UCSD-AML1 (cell line): ENCODE measurements at regions not wholly inside any gene's neighbourhood (a gene's known extent, or its start where the extent isn't known, plus 50 kb on each side); places are given as distances from the start of the nearest gene placed in this dataset.

ENCODE experiments used
- DNase-seq: peaks from one replicate; lab custom pipeline; 2025; ENCODE audit not compliant: unreplicated experiment; lab: John Stamatoyannopoulos, UW

DNA sequence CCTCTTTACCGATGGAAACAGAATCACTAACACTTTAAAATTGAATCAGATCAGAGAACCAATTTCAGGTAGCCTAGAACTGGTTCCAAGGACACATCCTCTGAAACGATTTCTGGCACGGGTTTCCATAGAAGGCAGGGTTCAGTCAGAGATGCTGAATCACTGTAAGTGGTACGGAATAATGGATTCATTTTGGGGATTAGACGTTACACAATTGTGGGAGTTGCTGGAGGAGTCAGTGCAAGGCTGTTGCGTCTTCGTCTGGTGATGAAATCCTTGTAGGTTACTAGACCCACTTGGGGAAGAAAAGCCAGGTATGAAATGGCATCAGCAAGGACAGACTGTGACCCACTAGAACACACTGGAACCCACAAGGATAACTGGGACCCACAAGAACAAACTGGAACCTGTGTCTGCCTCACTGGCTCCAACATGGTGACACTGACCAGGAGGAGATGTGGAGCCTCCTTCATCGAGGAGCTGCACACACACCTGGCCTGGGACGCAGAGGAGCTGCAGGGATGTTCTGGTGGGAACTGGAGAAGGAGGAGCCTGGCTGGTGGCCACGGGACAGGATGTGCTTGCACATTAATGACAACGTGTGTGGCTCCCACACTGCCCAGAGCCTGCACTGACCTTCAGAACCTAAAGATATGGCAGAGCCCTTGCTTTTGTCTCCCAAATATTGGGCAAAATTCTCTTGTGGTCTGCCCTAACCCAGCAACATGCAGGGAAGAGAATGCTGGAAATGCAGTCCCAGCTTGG, 105.1 kb downstream of the TRAPPC11 start:
- DNase-seq = no peak

GRCh38 chr4:183765251-183765911, 106.3 kb downstream of the TRAPPC11 start:
- DNase-seq = peak; percentile 28

- DNase-seq = no peak
These were observed 107.0 kb downstream of the TRAPPC11 start for GRCh38 chr4:183766140-183766539.

GRCh38 chr4:183770906-183771305, 111.8 kb downstream of the TRAPPC11 start:
- DNase-seq = no peak

GRCh38 chr4:183772361-183772760, 113.3 kb downstream of the TRAPPC11 start:
- no peak for DNase-seq

DNA sequence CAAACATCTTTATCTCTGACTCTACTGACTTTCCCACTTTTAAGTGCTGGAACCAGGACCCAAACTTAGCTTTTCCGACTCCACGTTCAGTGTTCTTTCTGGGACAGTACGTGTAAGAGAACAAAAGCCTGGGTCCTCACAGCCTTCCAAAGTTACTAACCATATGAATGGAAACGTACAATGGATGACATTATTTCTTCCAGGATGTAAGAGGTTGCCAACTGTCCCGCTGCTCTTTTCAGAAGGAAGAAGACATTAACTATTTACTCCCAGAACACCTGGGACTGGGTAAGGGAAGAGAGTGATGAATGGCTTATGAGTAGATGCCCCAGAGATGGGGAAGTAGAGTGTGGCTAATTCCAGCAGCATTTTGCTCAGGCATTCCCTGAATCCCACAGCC, 114.7 kb downstream of the TRAPPC11 start:
- no peak for DNase-seq

DNA sequence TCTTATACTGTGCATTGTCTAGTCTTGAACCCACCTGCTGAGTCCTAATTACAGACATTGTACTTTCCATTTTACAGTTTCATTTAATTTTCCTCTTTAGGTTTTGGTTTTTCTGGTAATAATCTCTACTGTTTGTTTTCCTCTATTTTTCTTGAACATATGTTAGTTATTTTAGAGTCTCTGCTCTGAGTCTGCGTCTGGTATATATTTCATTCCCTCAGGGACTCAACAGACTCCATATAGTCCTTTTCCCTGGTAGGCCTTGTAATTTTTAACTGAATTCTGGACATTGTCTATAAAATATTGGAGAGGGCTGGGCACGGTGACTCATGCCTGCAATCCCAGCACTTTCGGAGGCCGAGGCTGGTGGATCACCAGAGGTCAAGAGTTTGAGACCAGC, 121.8 kb upstream of the STOX2 start:
- no peak for DNase-seq

DNA sequence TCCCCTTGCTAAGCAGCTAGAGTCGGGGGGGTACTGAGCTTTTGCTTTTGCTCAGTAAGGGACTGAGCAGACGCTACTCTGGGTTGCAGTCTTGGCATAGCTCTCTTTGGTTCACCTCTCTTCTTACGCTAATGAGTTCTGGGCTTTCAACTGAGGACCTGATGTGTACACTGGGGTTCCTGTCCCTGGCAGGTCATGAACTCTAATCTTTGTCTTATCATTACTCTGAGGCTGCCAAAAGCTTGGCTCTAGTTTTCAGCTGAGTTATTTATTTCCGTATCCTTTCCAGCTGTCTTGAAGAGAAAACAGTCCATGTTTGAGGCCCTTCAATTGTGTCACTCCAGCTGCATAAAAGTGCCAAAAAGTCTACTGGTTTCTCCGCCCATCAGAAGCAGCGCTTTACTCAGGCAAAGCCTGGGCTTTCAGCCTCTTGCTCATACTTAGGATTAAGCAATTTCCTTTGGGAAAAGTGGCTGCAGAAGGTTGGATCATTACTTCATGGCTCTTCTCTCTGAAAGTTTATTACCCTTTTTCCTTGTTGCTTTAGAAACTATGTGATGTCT, 121.0 kb upstream of the STOX2 start:
- DNase-seq = no peak

DNA sequence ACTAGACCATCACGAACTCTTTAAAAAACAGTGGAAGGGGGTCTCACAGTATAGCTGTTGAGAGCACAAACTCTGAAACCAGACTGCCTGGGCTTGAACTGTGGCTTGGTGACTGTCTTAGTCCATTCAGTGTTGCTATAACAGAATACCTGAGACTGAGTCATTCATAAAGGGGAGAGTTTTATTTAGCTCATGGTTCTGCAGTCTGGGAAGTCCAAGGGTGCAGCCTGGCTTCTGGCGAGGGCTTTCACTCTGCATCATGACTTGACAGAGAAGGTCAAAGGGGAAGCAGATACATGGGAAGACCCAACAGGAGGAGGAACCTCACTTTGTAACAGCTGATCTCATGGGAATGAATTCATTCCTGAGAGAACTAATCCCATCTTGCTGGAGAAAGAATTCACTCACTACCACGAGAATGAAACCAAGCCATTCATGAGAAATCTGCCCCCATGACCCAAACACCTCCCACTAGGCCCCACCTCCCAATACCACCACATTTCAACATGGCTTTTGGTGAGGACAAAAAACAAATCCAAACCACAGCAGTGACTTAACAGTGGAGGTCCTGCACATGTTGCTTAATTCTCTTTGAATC, 116.7 kb upstream of the STOX2 start:
- no peak for DNase-seq

DNA sequence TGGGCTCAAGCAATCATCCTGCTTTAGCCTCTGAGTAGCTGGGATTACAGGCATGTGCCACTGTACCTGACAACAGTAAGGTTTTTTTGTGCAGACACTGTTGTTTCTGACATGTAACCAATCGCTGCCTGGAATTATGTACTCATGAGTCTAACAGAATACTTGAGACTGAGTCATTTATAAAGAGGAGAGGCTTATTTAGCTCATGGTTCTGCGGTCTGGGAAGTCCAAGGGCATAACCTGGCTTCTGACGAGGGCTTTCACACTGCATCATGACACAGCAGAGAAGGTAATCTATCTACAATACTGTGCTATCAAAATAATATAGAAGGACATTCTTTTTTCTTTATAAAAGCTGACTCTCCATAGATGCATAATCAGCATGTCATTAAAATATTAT, 115.5 kb upstream of the STOX2 start:
- DNase-seq = no peak

DNA sequence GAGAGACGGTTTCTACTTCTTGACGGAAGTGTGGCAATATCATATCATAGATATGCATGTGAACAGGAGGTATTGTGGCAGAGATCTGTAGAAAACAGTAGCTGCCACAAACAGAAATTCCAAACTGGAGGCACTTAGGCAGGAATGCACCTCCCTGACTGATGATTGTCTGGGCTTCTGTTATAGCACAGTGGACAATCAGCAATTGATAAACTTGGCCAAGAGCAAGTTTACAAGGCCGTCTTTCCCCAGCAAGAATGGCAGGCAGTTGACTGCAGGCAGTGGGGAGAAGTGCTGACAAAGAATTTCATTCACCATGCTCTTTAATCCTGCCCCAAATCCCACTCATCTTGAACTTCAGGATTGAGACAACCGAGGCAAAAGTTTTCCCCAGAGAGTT, 114.4 kb upstream of the STOX2 start:
- no peak for DNase-seq

- no peak for DNase-seq
These were observed 108.1 kb upstream of the STOX2 start for GRCh38 chr4:183797011-183797444.

GRCh38 chr4:183797445-183798300, 107.4 kb upstream of the STOX2 start:
- no peak for DNase-seq

GRCh38 chr4:183798301-183799253, 106.5 kb upstream of the STOX2 start:
- DNase-seq = no peak

DNA sequence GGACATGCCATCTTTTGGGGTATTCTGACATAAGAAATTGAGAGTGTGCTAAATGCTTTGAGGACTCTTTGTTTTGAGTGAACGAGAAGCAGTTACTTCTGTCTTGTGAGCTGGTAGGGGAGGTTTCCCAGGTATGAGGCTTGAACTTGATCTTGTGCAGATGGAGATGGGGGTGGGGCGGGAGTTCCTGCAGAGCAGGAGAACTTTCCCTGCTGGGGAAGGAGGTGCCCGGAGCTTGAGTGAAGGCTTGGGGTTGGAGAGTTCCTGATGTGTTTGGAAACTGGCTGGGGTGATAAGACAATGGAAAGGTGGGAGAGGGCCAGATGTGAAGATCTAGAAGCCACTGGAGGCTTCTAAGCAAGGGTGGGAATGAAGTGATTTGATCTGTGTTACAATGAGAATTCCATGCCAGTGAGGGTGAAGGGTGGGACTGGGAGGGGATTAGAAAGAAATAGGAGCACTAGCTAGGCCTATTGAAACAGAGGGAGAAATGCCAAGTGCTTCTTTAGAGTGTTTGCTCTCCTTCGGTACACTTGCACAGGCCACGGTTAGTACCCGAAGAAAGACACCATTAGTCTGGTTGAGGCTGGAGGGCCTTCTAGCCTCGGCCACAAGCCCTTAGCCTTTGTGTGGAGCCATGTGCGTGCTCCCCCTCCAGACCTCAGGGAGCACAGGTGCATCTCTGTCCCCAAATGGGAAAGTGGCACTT, 103.5 kb upstream of the STOX2 start:
- DNase-seq = no peak

- no peak for DNase-seq
These were observed 98.8 kb upstream of the STOX2 start for GRCh38 chr4:183806341-183806740.

GRCh38 chr4:183807420-183808096, 97.5 kb upstream of the STOX2 start:
- no peak for DNase-seq

- DNase-seq = no peak
These were observed 97.0 kb upstream of the STOX2 start for GRCh38 chr4:183808097-183808456.

GRCh38 chr4:183812567-183812966, 92.5 kb upstream of the STOX2 start:
- DNase-seq = no peak
